WERI-Rb-1 (cell line): ENCODE measurements at regions not wholly inside any gene's neighbourhood (a gene's known extent, or its start where the extent isn't known, plus 50 kb on each side); places are given as distances from the start of the nearest gene placed in this dataset.
A peak's percentile ranks its signal among the peaks of the same experiment; 100 is the strongest.

Experiments used
- DNase-seq: peaks from one replicate; pipeline ENCODE4 v3.0.0-alpha.2; 2020
- H3K27ac ChIP-seq: fragments of 250-450 bp; sonication (Bioruptor Pico); 2 replicates; pipeline ENCODE4 v1.5.1; 2020; ENCODE audit warnings: mild to moderate bottlenecking, moderate library complexity
- H3K27me3 ChIP-seq: fragments of 250-450 bp; sonication (Bioruptor Pico); 2 replicates; pipeline ENCODE4 v1.5.1; 2021; ENCODE audit warnings: mild to moderate bottlenecking, low read depth, moderate library complexity; ENCODE audit not compliant: insufficient read depth, severe bottlenecking
- H3K36me3 ChIP-seq: fragments of 250-450 bp; sonication (Bioruptor Pico); 2 replicates; pipeline ENCODE4 v1.5.1; 2020; ENCODE audit warnings: mild to moderate bottlenecking, moderate library complexity
- H3K4me3 ChIP-seq: 2 replicates; pipeline ENCODE4 v1.5.1; 2011; ENCODE audit warnings: low read depth, mild to moderate bottlenecking, control low read depth, low read length
- H3K9me3 ChIP-seq: fragments of 250-450 bp; sonication (Bioruptor Pico); 2 replicates; pipeline ENCODE4 v1.5.1; 2021; ENCODE audit warnings: mild to moderate bottlenecking, moderate library complexity; ENCODE audit not compliant: severe bottlenecking
- TF ChIP-seq, protein P1 (sequence below): IDR thresholded peaks from 2 replicates; pipeline ENCODE4 v1.5.1; 2011; ENCODE audit warnings: low read depth, mild to moderate bottlenecking, control low read depth, inconsistent platforms, low read length

DNA sequence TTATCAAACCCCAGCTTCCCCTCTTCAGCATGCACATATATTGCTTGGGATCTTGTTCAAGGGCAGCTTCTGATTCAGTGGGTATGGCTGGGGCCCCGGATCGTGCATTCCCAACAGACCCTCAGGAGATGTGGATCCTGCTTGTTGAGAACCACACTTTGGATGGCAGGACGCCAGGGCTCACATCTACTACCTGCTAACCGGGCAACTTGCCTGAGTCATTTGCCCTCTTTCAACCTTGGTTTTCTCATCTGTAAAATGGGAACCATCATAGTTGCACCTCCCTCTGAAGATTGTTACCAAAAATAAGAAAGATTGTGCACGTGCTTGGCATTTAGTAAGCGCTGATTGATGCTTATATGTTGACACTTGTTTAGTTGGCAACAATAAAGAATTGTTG is 154.6 kb downstream of the ACKR3 start:
- H3K36me3 ChIP-seq: no peaks in the 10 kb centered on the region
- H3K27ac ChIP-seq: no peak overlapping the region
- no peak for DNase-seq
- no peak overlapping the region for H3K4me3 ChIP-seq
- H3K27me3 ChIP-seq: no peaks in the 10 kb centered on the region
- TF ChIP-seq, protein P1, sequence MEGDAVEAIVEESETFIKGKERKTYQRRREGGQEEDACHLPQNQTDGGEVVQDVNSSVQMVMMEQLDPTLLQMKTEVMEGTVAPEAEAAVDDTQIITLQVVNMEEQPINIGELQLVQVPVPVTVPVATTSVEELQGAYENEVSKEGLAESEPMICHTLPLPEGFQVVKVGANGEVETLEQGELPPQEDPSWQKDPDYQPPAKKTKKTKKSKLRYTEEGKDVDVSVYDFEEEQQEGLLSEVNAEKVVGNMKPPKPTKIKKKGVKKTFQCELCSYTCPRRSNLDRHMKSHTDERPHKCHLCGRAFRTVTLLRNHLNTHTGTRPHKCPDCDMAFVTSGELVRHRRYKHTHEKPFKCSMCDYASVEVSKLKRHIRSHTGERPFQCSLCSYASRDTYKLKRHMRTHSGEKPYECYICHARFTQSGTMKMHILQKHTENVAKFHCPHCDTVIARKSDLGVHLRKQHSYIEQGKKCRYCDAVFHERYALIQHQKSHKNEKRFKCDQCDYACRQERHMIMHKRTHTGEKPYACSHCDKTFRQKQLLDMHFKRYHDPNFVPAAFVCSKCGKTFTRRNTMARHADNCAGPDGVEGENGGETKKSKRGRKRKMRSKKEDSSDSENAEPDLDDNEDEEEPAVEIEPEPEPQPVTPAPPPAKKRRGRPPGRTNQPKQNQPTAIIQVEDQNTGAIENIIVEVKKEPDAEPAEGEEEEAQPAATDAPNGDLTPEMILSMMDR: no peak
- no peaks in the 10 kb centered on the region for H3K9me3 ChIP-seq

DNA sequence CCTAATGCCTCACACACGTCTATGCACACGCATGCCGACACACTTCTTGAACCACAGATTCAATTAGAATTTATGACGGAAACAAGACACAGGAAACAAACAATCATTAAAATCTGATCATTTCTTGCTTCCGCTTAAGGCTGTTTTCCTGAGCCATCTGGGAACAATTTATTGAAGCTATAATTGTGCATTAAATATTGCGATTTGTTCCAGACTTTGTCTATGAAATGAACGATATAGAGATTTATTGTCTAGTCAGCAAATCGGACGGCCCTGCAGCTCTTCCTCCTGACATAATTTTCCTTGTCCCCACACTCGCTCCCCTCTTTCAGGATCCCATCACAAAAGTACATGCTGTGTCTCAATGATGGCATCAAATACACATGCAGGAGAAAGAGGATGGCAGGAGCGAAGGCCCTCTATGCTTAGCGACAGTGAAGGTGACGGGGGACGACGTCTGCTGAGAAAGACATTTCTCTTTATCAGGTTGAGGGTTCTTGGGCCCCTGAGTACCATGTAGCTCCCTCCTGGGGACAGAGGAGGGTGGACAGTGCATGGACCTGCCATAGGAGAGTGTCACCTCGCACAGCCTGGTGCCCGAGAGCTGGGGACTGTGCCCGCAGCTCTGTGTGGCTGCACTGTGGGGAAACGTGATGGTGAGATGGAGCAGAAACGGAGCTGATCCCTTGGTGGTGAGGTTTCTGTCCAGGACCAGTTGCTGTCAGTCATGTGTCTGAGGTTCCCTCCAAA is 157.3 kb downstream of the ACKR3 start:
- Histone ChIP-seq H3K27ac (no peak overlapping the region), H3K9me3 (no peaks in the 10 kb centered on the region), H3K27me3 (no peaks in the 10 kb centered on the region), H3K4me3 (no peak overlapping the region), H3K36me3 (no peaks in the 10 kb centered on the region)
- TF ChIP-seq, protein P1: no peak
- DNase-seq: no peak

DNA sequence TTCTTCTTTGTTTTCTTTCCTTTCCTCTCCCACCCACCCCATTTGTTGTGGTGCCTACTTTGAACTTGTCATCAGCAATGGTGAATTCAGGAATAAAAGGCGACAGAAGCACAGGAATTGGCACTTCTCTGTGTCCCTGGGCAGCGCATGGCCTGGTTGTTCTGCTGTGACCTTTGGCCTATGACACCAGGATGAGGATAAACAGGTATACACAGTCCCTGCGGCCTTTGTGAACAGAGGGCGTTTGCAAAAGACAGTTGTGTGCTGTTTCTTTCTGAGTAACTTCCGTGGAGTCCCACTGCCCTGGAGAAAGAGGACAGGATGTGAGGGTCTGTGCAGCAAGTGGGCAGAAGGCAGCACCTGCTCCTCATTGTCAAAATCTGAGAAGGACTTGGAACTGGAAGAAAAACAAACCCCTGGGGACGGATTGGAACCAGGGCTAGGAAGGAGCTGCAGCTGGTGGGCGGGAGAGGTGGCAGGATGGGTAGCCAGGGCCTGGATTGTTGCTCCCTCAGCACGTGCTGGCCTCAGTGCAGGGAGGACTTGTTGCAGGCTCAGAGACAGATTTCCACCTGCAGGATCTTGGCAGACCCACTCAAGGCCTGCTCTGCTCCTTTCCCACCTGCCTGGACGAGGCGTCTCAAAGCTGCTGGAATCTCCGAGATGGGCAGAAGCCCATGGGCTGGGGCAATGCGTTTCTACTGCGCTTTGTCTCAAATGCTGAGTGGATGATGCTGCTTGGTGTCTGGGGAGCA is 159.5 kb downstream of the ACKR3 start:
- DNase-seq: no peak
- Histone ChIP-seq H3K9me3 (no peaks in the 10 kb centered on the region), H3K27me3 (no peaks in the 10 kb centered on the region), H3K4me3 (no peak overlapping the region), H3K36me3 (no peaks in the 10 kb centered on the region), H3K27ac (no peak overlapping the region)
- TF ChIP-seq, protein P1: no peak

DNA sequence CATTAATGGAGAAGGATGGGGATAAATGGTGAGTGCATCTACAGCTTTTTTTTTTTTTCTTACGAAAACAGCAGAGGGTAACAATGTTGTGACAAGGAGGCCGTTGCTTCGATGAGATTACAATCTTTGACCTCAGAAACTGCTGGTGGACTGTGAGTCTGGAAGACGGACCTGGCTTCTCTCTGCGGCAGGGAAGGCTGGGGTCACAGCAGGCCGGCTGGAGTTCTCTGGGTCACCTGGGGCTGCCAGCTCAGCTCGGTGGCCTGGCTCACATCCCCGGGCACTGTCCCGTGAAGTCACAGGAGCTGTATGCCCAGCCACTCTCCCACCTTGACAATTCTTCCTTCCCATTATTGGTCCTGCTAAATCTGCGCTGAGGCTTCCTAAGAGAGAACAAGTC is 160.8 kb downstream of the ACKR3 start:
- H3K4me3 ChIP-seq: no peak overlapping the region

DNA sequence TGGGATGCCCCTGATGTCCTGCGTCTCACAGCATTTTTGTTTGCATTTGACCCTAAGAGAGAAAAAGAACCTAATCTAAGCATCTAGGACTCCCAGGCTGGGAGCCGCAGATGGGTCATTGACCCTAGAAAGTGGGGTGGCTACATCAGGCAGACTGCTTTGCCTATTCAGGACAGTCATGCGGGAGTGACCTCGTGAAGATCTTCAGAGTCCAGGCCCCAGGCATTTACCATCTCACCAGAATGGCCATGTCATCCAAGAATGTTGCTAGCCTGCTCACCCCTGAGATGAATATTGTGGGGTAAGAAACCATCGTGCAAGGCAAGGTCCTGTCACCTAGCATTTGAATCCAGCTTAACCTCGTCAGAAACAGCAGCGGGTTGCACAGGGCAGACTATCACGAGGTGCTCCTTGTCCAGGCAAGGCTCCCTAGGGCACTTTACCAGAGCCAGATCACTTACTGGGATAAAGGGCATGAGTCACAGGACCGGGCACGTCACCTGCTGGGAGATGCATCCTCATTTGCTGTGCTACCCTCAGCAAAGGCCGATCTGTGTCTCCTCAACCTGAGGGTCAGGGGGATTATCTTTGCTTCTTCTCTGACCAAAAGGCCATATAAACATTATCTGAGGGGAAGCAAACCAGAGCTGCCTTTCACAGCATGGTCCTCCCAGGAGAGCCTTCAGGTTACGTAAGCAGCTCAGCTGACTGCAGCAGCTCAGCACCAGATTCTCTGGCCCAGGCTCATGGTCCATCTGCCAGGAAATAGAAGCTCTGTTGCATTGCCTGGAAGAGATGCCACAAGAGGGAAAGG is 162.3 kb downstream of the ACKR3 start:
- Histone ChIP-seq H3K9me3 (no peaks in the 10 kb centered on the region), H3K27me3 (no peaks in the 10 kb centered on the region), H3K27ac (no peak overlapping the region), H3K4me3 (no peak overlapping the region), H3K36me3 (no peaks in the 10 kb centered on the region)
- peak; percentile 46 for DNase-seq
- TF ChIP-seq, protein P1: no peak

More for the DNA sequence above, 160.8 kb downstream of the ACKR3 start:
- DNase-seq: peak; percentile 51
- TF ChIP-seq, protein P1: no peak
- Histone ChIP-seq H3K27me3 (no peaks in the 10 kb centered on the region), H3K9me3 (no peaks in the 10 kb centered on the region), H3K36me3 (no peaks in the 10 kb centered on the region), H3K27ac (no peak overlapping the region)
